H9 (cell line): ENCODE measurements at regions not wholly inside any gene's neighbourhood (a gene's known extent, or its start where the extent isn't known, plus 50 kb on each side); places are given as distances from the start of the nearest gene placed in this dataset.
"Not testable (repeated sequence)": the region's sequence is repeated elsewhere in the genome, so short reads cannot be mapped to it uniquely, and the experiment has no call there.

ENCODE experiments used
- DNase-seq: peaks from one replicate; pipeline ENCODE4 v3.0.0-alpha.2; 2017
- H2AFZ ChIP-seq: one replicate; pipeline ENCODE4 v1.6.1; 2013; ENCODE audit warnings: mild to moderate bottlenecking, low read length, control low read depth, moderate library complexity
- H2AK5ac ChIP-seq: 2 replicates; pipeline ENCODE4 v1.6.1; 2013; ENCODE audit warnings: low read length, control low read depth, mixed read lengths; ENCODE audit not compliant: insufficient read length
- H2BK120ac ChIP-seq: one replicate; pipeline ENCODE4 v1.6.1; 2013; ENCODE audit warnings: low read depth, mild to moderate bottlenecking, low read length, control low read depth, inconsistent platforms; ENCODE audit not compliant: poor library complexity, severe bottlenecking
- H2BK12ac ChIP-seq: 2 replicates; pipeline ENCODE4 v1.6.1; 2013; ENCODE audit warnings: low read length, control low read depth, mixed read lengths, low read depth; ENCODE audit not compliant: insufficient read length
- H2BK15ac ChIP-seq: 2 replicates; pipeline ENCODE4 v1.6.1; 2013; ENCODE audit warnings: low read depth, low read length, control low read depth
- H2BK20ac ChIP-seq: one replicate; pipeline ENCODE4 v1.6.1; 2013; ENCODE audit warnings: low read depth, mild to moderate bottlenecking, low read length, control low read depth, inconsistent platforms; ENCODE audit not compliant: poor library complexity, severe bottlenecking
- H2BK5ac ChIP-seq: 2 replicates; pipeline ENCODE4 v1.6.1; 2013; ENCODE audit warnings: low read length, control low read depth, mixed read lengths; ENCODE audit not compliant: insufficient read length
- H3K14ac ChIP-seq: 2 replicates; pipeline ENCODE4 v1.6.1; 2013; ENCODE audit warnings: low read length, control low read depth; ENCODE audit not compliant: insufficient read depth
- H3K18ac ChIP-seq: 2 replicates; pipeline ENCODE4 v1.6.1; 2013; ENCODE audit warnings: low read depth, mild to moderate bottlenecking, mixed read lengths, low read length, control low read depth; ENCODE audit not compliant: insufficient read length
- H3K23ac ChIP-seq: 2 replicates; pipeline ENCODE4 v1.6.1; 2013; ENCODE audit warnings: low read length, control low read depth, mixed read lengths, low read depth; ENCODE audit not compliant: insufficient read length
- H3K23me2 ChIP-seq: 2 replicates; pipeline ENCODE4 v1.6.1; 2013; ENCODE audit warnings: low read depth, mild to moderate bottlenecking, mixed read lengths, low read length, control low read depth; ENCODE audit not compliant: insufficient read length, poor library complexity, severe bottlenecking
- H3K27ac ChIP-seq: 2 replicates; pipeline ENCODE4 v1.5.1; 2013; ENCODE audit warnings: low read length, control low read depth, mixed read lengths, low read depth; ENCODE audit not compliant: insufficient read length
- H3K27me3 ChIP-seq: 2 replicates; pipeline ENCODE4 v1.6.1; 2013; ENCODE audit warnings: low read length, control low read depth, inconsistent platforms; ENCODE audit not compliant: insufficient read depth
- H3K4ac ChIP-seq: 2 replicates; pipeline ENCODE4 v1.6.1; 2013; ENCODE audit warnings: low read depth, mild to moderate bottlenecking, control low read depth, inconsistent platforms, low read length, moderate library complexity
- H3K4me1 ChIP-seq: 2 replicates; pipeline ENCODE4 v1.6.1; 2013; ENCODE audit warnings: low read length, control low read depth, inconsistent platforms; ENCODE audit not compliant: insufficient read depth
- H3K4me2 ChIP-seq: 2 replicates; pipeline ENCODE4 v1.6.1; 2013; ENCODE audit warnings: low read length, control low read depth, mixed read lengths; ENCODE audit not compliant: insufficient read length, insufficient read depth
- H3K56ac ChIP-seq: 2 replicates; pipeline ENCODE4 v1.6.1; 2013; ENCODE audit warnings: low read depth, mild to moderate bottlenecking, mixed read lengths, low read length, control low read depth; ENCODE audit not compliant: insufficient read length
- H3K79me1 ChIP-seq: 2 replicates; pipeline ENCODE4 v1.6.1; 2013; ENCODE audit warnings: low read depth, mild to moderate bottlenecking, moderate library complexity, low read length, control low read depth, inconsistent platforms; ENCODE audit not compliant: insufficient read depth, poor library complexity, severe bottlenecking
- H3K79me2 ChIP-seq: 2 replicates; pipeline ENCODE4 v1.6.1; 2013; ENCODE audit warnings: low read length, control low read depth, inconsistent platforms; ENCODE audit not compliant: insufficient read depth
- H3K9ac ChIP-seq: 2 replicates; pipeline ENCODE4 v1.6.1; 2013; ENCODE audit warnings: low read length, control low read depth, mixed read lengths; ENCODE audit not compliant: insufficient read length; ENCODE audit errors: extremely low read depth
- H3K9me3 ChIP-seq: one replicate; pipeline ENCODE4 v1.6.1; 2013; ENCODE audit warnings: low read depth, low read length, inconsistent platforms; ENCODE audit not compliant: control insufficient read depth
- H3T11ph ChIP-seq: one replicate; pipeline ENCODE4 v1.6.1; 2013; ENCODE audit warnings: mild to moderate bottlenecking, low read length, control low read depth, inconsistent platforms
- H4K20me1 ChIP-seq: one replicate; pipeline ENCODE4 v1.6.1; 2013; ENCODE audit not compliant: control insufficient read depth, insufficient read length, insufficient read depth
- H4K5ac ChIP-seq: 2 replicates; pipeline ENCODE4 v1.6.1; 2013; ENCODE audit warnings: low read depth, mild to moderate bottlenecking, mixed read lengths, low read length, control low read depth; ENCODE audit not compliant: insufficient read length
- H4K8ac ChIP-seq: replicated peaks from 2 replicates; pipeline ENCODE4 v1.6.1; 2013; ENCODE audit warnings: low read length, control low read depth, mixed read lengths, low read depth; ENCODE audit not compliant: insufficient read length
- H4K91ac ChIP-seq: 2 replicates; pipeline ENCODE4 v1.6.1; 2013; ENCODE audit warnings: low read depth, mild to moderate bottlenecking, moderate library complexity, mixed read lengths, low read length, control low read depth; ENCODE audit not compliant: insufficient read length
- H3K27ac Mint-ChIP-seq, 3 experiments: 2 replicates in 2 of 3; 3 replicates in 1 of 3; pipeline ENCODE4 v1.8.0; 2020 to 2021; ENCODE audit warnings: mixed read lengths in 3 of 3, mild to moderate bottlenecking in 1 of 3, moderate library complexity in 1 of 3
- H3K27me3 Mint-ChIP-seq: 2 replicates; pipeline ENCODE4 v1.8.0; 2021; ENCODE audit warnings: low read depth, mild to moderate bottlenecking, moderate library complexity, mixed read lengths
- H3K36me3 Mint-ChIP-seq, 3 experiments: 2 replicates in 2 of 3; 3 replicates in 1 of 3; pipeline ENCODE4 v1.8.0; 2020 to 2021; ENCODE audit warnings: low read depth in 3 of 3, mixed read lengths in 3 of 3; ENCODE audit not compliant: insufficient read depth in 1 of 3
- H3K4me1 Mint-ChIP-seq, 2 experiments: 2 replicates each; pipeline ENCODE4 v1.8.0; 2020; ENCODE audit warnings: mixed read lengths in 2 of 2
- H3K4me3 Mint-ChIP-seq, 2 experiments: 2 replicates in 1 of 2; 3 replicates in 1 of 2; pipeline ENCODE4 v1.8.0; 2020 to 2021; ENCODE audit warnings: mild to moderate bottlenecking in 2 of 2, mixed read lengths in 2 of 2, moderate library complexity in 1 of 2
- H3K9me3 Mint-ChIP-seq, 2 experiments: 2 replicates in 1 of 2; 3 replicates in 1 of 2; pipeline ENCODE4 v1.8.0; 2020; ENCODE audit warnings: mild to moderate bottlenecking in 2 of 2, mixed read lengths in 2 of 2, moderate library complexity in 1 of 2
- CTCF ChIP-seq: fragments of 200-600 bp; sonication (generic); conservative IDR thresholded peaks from 3 replicates; pipeline ENCODE4 v1.8.0; 2021; ENCODE audit warnings: antibody characterized with exemption, mild to moderate bottlenecking
- WGBS: extraction: QIAGEN DNeasy Blood & Tissue Kit; methylation state at CpG from one replicate; pipeline ENCODE4 v1.1.7; 2013; ENCODE audit warnings: missing lambda C conversion rate, low lambda C conversion rate, mixed read lengths; ENCODE audit not compliant: insufficient read length; ENCODE audit errors: extremely low coverage; 5-methylcytosine and 5-hydroxymethylcytosine counted together

- H3K9me3 ChIP-seq, result no peaks in the 10 kb centered on the region
- H3K36me3 Mint-ChIP-seq, result no peaks in the 10 kb centered on the region
- no peak for DNase-seq
- no peak overlapping the region for H2BK12ac ChIP-seq
- H3K14ac ChIP-seq, result no peak overlapping the region
- H3K27me3 Mint-ChIP-seq, result no peaks in the 10 kb centered on the region; the same call in 1 of the 2 replicates
- H3K23me2 ChIP-seq, result no peaks in the 10 kb centered on the region
- no peak overlapping the region for H2BK5ac ChIP-seq
- no peak overlapping the region for H3K4me3 Mint-ChIP-seq
- no peaks in the 10 kb centered on the region for H3K4me1 Mint-ChIP-seq
- no peak overlapping the region for H2BK15ac ChIP-seq
- H4K5ac ChIP-seq, result no peak overlapping the region
- no peak overlapping the region for H2BK20ac ChIP-seq
- no peak overlapping the region for H3K56ac ChIP-seq
- H3K79me1 ChIP-seq, result no peaks in the 10 kb centered on the region
- no peak overlapping the region for H3K27ac Mint-ChIP-seq
- no peak overlapping the region for H3K4ac ChIP-seq
- H3K9ac ChIP-seq, result no peak overlapping the region
- no peaks in the 10 kb centered on the region for H3K79me2 ChIP-seq
- H2BK120ac ChIP-seq, result no peak overlapping the region
- H3T11ph ChIP-seq, result no peak overlapping the region
- peak; percentile 73 for TF ChIP-seq CTCF
- no peak overlapping the region for H3K18ac ChIP-seq
- H3K4me2 ChIP-seq, result no peak overlapping the region
- H3K23ac ChIP-seq, result no peak overlapping the region
- no peak overlapping the region for H3K27ac ChIP-seq
- H2AK5ac ChIP-seq, result no peak overlapping the region
- no CpG with 5 or more reads among the region's 3 CpGs for WGBS
- no peak overlapping the region for H4K8ac ChIP-seq
- H3K4me1 ChIP-seq, result no peaks in the 10 kb centered on the region
- no peaks in the 10 kb centered on the region for H3K27me3 ChIP-seq
- H4K20me1 ChIP-seq, result no peaks in the 10 kb centered on the region
- H3K9me3 Mint-ChIP-seq, result no peaks in the 10 kb centered on the region
- no peak overlapping the region for H2AFZ ChIP-seq
- H4K91ac ChIP-seq, result no peak overlapping the region
Observed at GRCh38 chr2:163132850-163133249, 294.3 kb upstream of the KCNH7 start.

- not testable (repeated sequence) for H2AFZ ChIP-seq, H2AK5ac ChIP-seq, H3K23ac ChIP-seq, H3K79me1 ChIP-seq, H2BK5ac ChIP-seq, H2BK15ac ChIP-seq, H3K14ac ChIP-seq, DNase-seq, H3K56ac ChIP-seq, H3K27me3 Mint-ChIP-seq, H3K9me3 Mint-ChIP-seq, H3K9me3 ChIP-seq, H3T11ph ChIP-seq, H3K23me2 ChIP-seq, H3K79me2 ChIP-seq, H3K36me3 Mint-ChIP-seq, H3K18ac ChIP-seq, H3K4me3 Mint-ChIP-seq, H3K4ac ChIP-seq, H3K27me3 ChIP-seq, H2BK120ac ChIP-seq, H2BK12ac ChIP-seq, H4K20me1 ChIP-seq, H3K4me2 ChIP-seq, H4K8ac ChIP-seq, H4K5ac ChIP-seq, H2BK20ac ChIP-seq, H3K9ac ChIP-seq, H4K91ac ChIP-seq, H3K27ac ChIP-seq, H3K27ac Mint-ChIP-seq, H3K4me1 ChIP-seq, H3K4me1 Mint-ChIP-seq
- no CpG with 5 or more reads among the region's 2 CpGs for WGBS
Observed at GRCh38 chr2:163132207-163132606, 293.6 kb upstream of the KCNH7 start.
